Left ventricle myocardium inferior (tissue), 1 donor: ENCODE measurements at regions not wholly inside any gene's neighbourhood (a gene's known extent, or its start where the extent isn't known, plus 50 kb on each side); places are given as distances from the start of the nearest gene placed in this dataset.

ENCODE experiments used
- DNase-seq: peaks from one replicate; pipeline ENCODE4 v3.0.0-alpha.2; 2020
- H3K27ac ChIP-seq: fragments of 200-600 bp; replicated peaks from 2 replicates; pipeline ENCODE4 v1.8.0; 2021
- H3K27me3 ChIP-seq: fragments of 200-600 bp; 2 replicates; pipeline ENCODE4 v1.8.0; 2021; ENCODE audit warnings: low read depth
- H3K36me3 ChIP-seq: fragments of 200-600 bp; 2 replicates; pipeline ENCODE4 v1.8.0; 2021
- H3K4me1 ChIP-seq: fragments of 200-600 bp; 2 replicates; pipeline ENCODE4 v1.8.0; 2021
- H3K4me3 ChIP-seq: fragments of 200-600 bp; 2 replicates; pipeline ENCODE4 v1.8.0; 2021; ENCODE audit warnings: mild to moderate bottlenecking, moderate library complexity
- H3K9me3 ChIP-seq: fragments of 200-600 bp; replicated peaks from 2 replicates; pipeline ENCODE4 v1.8.0; 2021
- intact Hi-C: fragments of 100-400 bp; cut with micrococcal nuclease; formaldehyde crosslinking; loops from one replicate; pipeline ENCODE4 v1.11.0; 2022
- TF ChIP-seq, protein P1 (sequence below): fragments of 200-600 bp; IDR thresholded peaks from 2 replicates; pipeline ENCODE4 v1.8.0; 2021; ENCODE audit warnings: antibody characterized with exemption, mild to moderate bottlenecking, borderline replicate concordance
- donor health status: DM: no; HTN: yes; CAD: no; lungs with severe emphysema.

DNA sequence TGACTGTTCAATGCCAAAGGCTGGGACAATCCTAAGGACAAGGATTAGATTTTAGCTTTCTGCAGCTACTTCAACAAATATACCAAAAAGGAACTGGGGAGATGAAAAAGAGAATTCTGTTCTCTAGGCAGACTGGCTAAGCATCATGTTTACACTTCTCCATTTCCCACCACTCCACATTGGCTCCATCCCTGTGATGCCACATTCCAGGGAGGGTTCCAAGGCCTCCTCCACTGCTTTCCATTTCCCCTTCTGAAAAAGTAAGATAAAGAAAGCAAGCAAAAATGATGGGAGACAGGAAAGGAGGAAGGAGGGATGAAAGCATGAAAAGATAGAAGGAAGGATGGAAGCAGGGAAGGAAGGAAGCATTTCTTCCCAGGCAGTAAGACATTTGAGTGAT is 315.8 kb downstream of the BLID start:
- no peak overlapping the region for H3K27ac ChIP-seq
- TF ChIP-seq, protein P1, sequence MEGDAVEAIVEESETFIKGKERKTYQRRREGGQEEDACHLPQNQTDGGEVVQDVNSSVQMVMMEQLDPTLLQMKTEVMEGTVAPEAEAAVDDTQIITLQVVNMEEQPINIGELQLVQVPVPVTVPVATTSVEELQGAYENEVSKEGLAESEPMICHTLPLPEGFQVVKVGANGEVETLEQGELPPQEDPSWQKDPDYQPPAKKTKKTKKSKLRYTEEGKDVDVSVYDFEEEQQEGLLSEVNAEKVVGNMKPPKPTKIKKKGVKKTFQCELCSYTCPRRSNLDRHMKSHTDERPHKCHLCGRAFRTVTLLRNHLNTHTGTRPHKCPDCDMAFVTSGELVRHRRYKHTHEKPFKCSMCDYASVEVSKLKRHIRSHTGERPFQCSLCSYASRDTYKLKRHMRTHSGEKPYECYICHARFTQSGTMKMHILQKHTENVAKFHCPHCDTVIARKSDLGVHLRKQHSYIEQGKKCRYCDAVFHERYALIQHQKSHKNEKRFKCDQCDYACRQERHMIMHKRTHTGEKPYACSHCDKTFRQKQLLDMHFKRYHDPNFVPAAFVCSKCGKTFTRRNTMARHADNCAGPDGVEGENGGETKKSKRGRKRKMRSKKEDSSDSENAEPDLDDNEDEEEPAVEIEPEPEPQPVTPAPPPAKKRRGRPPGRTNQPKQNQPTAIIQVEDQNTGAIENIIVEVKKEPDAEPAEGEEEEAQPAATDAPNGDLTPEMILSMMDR: no peak

DNA sequence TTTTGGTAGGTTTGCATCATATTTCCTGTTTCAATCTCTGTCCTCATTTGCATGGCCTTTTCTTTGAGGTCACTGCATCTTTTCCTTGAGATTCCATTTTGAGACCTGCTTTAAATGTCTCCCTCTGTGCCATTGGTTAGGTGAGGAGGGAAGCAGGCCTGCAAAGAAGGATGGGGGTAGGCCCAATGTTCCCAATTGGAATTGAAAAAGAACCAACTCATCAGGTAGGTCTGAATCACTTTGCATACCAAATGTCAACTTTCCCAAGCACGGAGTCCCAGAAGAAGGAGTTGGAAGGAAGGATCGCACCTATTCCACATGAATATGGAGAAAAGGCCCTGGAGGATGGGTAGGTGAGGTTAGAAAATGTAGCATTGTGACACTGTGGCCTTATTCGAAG is 318.5 kb downstream of the BLID start:
- H3K4me3 ChIP-seq: no peak overlapping the region
- peaks cover 12% of the 10 kb centered on the region for H3K4me1 ChIP-seq
- no peaks in the 10 kb centered on the region for H3K27me3 ChIP-seq
- H3K9me3 ChIP-seq: peaks cover 13% of the 10 kb centered on the region
- TF ChIP-seq, protein P1: no peak
- H3K36me3 ChIP-seq: no peaks in the 10 kb centered on the region
- no peak for DNase-seq
- intact Hi-C loops: no loop called here
- no peak overlapping the region for H3K27ac ChIP-seq

More for the DNA sequence above, 315.8 kb downstream of the BLID start:
- intact Hi-C loops: no loop called here
- no peaks in the 10 kb centered on the region for H3K27me3 ChIP-seq
- no peak for DNase-seq
- H3K4me3 ChIP-seq: no peak overlapping the region
- peaks cover 12% of the 10 kb centered on the region for H3K4me1 ChIP-seq
- no peaks in the 10 kb centered on the region for H3K36me3 ChIP-seq
- H3K9me3 ChIP-seq: peaks cover 13% of the 10 kb centered on the region

DNA sequence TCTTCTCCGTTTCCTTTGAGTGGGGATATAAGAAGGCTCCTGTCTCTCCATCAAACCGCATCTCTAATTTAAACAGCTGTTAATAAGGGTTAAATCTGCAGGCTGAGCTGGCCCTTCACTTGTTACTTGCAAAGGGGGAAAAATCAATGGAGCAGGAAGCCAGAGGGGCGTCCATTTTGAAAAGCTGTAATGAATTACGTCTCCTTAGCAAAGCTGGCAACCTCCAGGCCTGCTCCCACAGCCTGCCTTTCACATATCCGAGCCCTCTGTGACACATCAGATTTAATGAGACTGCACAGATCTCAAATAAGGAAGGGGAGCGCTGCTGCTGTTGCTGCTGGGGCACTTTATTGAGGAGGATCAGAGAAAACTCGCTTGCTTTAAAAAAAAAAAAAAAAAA is 320.8 kb downstream of the BLID start:
- peaks cover 13% of the 10 kb centered on the region for H3K9me3 ChIP-seq
- TF ChIP-seq, protein P1: no peak
- no peak overlapping the region for H3K4me3 ChIP-seq
- no peaks in the 10 kb centered on the region for H3K27me3 ChIP-seq
- no peak for DNase-seq
- H3K36me3 ChIP-seq: no peaks in the 10 kb centered on the region
- H3K4me1 ChIP-seq: no peaks in the 10 kb centered on the region
- intact Hi-C loops: no loop called here
- no peak overlapping the region for H3K27ac ChIP-seq

DNA sequence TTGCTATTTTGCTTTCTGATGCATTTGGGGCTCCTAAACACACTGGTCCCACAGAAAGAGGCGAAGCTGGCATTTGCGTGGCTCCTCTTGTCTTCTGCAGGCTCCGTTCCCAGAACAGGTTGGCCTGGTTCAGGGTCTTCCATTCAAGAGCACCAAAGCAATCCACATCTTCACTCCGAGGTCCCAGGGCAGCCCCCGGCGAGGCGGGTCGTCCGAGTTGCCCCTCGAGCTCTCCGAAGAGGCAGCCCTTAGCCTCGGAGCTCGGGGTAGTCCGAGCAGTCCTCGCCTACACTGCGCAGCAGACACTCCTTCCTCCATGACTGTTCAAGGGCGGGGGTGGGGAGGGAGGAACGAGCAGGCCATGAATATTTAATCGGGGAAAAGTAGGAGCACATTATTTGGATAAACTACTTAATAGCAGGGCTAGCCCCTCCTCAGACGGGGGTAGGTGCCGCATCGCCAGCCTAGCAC is 321.3 kb downstream of the BLID start:
- no peak for DNase-seq
- Histone ChIP-seq H3K9me3 (peaks cover 9% of the 10 kb centered on the region), H3K27me3 (no peaks in the 10 kb centered on the region), H3K4me3 (no peak overlapping the region), H3K27ac (no peak overlapping the region), H3K4me1 (no peaks in the 10 kb centered on the region), H3K36me3 (no peaks in the 10 kb centered on the region)
- TF ChIP-seq, protein P1: no peak
- intact Hi-C loops: no loop called here

DNA sequence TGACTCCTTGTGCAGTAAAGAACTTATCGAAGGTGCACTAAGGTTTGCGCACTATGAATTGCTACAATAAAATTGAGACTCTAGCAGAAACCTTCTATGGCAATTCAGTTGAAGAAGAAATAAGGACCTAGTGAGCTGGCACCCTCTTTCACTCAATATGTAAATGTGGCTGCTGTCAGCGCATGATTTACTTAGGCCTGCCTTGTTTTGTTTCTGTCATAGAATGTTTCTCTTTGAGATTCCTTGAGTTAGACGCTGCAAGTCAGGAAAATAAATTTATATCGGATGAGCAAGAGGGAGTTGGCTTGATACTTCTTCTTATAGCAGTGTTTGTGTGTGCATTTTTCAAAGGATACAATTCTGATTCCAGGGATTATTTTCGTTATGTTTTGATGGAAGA is 322.1 kb downstream of the BLID start:
- no peak overlapping the region for H3K27ac ChIP-seq
- intact Hi-C loops: no loop called here
- H3K4me1 ChIP-seq: no peaks in the 10 kb centered on the region
- no peaks in the 10 kb centered on the region for H3K27me3 ChIP-seq
- H3K36me3 ChIP-seq: no peaks in the 10 kb centered on the region
- H3K4me3 ChIP-seq: no peak overlapping the region
- TF ChIP-seq, protein P1: no peak
- H3K9me3 ChIP-seq: peaks cover under 1% of the 10 kb centered on the region
- DNase-seq: no peak

DNA sequence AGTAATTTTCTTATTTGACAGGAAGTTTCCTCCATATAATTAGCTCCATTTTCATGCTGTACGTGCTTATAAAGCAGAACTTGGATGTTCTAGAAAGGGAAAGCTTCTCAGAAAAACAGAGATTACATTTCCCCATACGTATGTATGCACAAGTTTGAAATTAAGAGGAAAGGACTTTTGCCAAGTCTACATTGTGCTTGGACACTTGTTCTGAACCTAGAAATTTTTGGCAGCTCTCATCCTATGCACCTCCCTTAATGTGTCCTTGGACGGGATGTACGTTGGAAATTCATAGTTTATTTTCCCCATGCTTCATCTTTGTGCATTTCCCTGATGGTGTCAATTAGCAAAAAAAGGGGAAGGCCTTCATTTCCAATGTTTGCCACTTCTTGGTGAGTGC is 322.7 kb downstream of the BLID start:
- Histone ChIP-seq H3K9me3 (no peaks in the 10 kb centered on the region), H3K27me3 (no peaks in the 10 kb centered on the region)
- TF ChIP-seq, protein P1: no peak

More for the DNA sequence above, 322.7 kb downstream of the BLID start:
- intact Hi-C loops: no loop called here
- no peak overlapping the region for H3K4me3 ChIP-seq
- no peaks in the 10 kb centered on the region for H3K4me1 ChIP-seq
- H3K36me3 ChIP-seq: no peaks in the 10 kb centered on the region
- no peak for DNase-seq
- H3K27ac ChIP-seq: no peak overlapping the region
